Activated T-cell treated with anti-CD3 and anti-CD28 coated beads, Interleukin-2, amount 50 U/mL, for 4 hours (primary cell): ENCODE measurements at regions not wholly inside any gene's neighbourhood (a gene's known extent, or its start where the extent isn't known, plus 50 kb on each side); places are given as distances from the start of the nearest gene placed in this dataset.

Experiments
- ATAC-seq, 2 donors: fragments of 200-7000 bp; cut with Tn5 transposase; one replicate each; pipeline ENCODE4 v1.10.0; 2021
- DNase-seq: peaks from one replicate; pipeline ENCODE4 v3.0.0-alpha.2; 2020
- H3K27me3 Mint-ChIP-seq: one replicate; pipeline ENCODE4 v1.8.0; 2021; ENCODE audit warnings: low read depth, mixed read lengths
- H3K36me3 Mint-ChIP-seq: one replicate; pipeline ENCODE4 v1.8.0; 2022; ENCODE audit warnings: mixed read lengths; ENCODE audit not compliant: insufficient read depth
- H3K4me1 Mint-ChIP-seq: one replicate; pipeline ENCODE4 v1.8.0; 2021; ENCODE audit warnings: low read depth, mixed read lengths
- H3K4me3 Mint-ChIP-seq: one replicate; pipeline ENCODE4 v1.8.0; 2021; ENCODE audit warnings: mild to moderate bottlenecking, moderate library complexity, mixed read lengths
- H3K9me3 Mint-ChIP-seq: one replicate; pipeline ENCODE4 v1.8.0; 2021; ENCODE audit warnings: mixed read lengths

- Mint-ChIP-seq H3K9me3 (peaks cover 4% of the 10 kb centered on the region), H3K4me1 (no peaks in the 10 kb centered on the region), H3K36me3 (no peaks in the 10 kb centered on the region), H3K4me3 (no peak overlapping the region), H3K27me3 (no peaks in the 10 kb centered on the region)
- no peak for DNase-seq
- ATAC-seq, result no peak
These were observed 675.8 kb downstream of the CETN3 start for GRCh38 chr5:89733772-89734171.

- peaks cover 4% of the 10 kb centered on the region for H3K9me3 Mint-ChIP-seq
- no peaks in the 10 kb centered on the region for H3K27me3 Mint-ChIP-seq
- H3K36me3 Mint-ChIP-seq, result no peaks in the 10 kb centered on the region
- H3K4me1 Mint-ChIP-seq, result no peaks in the 10 kb centered on the region
- no peak overlapping the region for H3K4me3 Mint-ChIP-seq
- ATAC-seq (no peak), DNase-seq (no peak)
These were observed 679.8 kb downstream of the CETN3 start for GRCh38 chr5:89729623-89730301.

GRCh38 chr5:89728750-89729149 is 680.8 kb downstream of the CETN3 start:
- ATAC-seq, result no peak
- no peaks in the 10 kb centered on the region for H3K27me3 Mint-ChIP-seq
- no peak for DNase-seq
- H3K4me1 Mint-ChIP-seq, result no peaks in the 10 kb centered on the region
- H3K4me3 Mint-ChIP-seq, result no peak overlapping the region
- H3K9me3 Mint-ChIP-seq, result peaks cover 7% of the 10 kb centered on the region
- no peaks in the 10 kb centered on the region for H3K36me3 Mint-ChIP-seq

GRCh38 chr5:89728134-89728533 is 681.4 kb downstream of the CETN3 start:
- ATAC-seq (no peak), DNase-seq (no peak)
- Mint-ChIP-seq H3K4me1 (no peaks in the 10 kb centered on the region), H3K9me3 (peaks cover 7% of the 10 kb centered on the region), H3K4me3 (no peak overlapping the region), H3K27me3 (no peaks in the 10 kb centered on the region), H3K36me3 (no peaks in the 10 kb centered on the region)

DNA sequence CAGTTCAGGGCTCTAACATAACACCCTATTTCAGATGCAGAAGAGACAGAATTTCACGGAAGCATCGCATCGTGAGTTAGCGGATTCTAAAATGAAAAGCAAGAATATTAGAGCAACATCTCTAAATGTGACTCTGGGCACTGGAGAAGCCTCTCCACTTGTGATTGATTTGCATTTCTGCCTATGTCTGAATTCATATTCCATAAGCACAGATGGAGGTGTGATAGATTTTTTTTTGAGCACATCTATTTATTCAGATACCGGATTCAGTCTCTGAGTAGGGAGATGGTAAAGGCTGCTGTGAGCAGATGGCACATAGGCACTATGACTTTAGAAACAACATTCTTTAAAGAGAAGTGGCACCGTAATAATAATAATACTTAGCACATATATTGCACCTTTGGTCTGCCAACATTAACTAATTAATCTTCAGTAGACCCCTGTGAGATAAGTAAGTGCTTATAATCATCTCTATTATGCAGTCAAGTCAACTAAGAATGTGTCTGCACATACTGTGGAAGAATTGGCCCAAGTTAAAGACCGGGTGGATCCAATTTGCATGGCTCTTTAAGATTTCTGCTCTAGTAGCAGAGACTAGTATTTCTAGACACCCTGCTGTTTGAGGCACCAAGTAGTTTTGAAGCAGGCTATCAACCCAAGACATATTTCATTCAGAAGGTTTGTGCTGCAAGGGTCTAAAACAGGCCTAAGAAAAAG is 685.0 kb downstream of the CETN3 start:
- Mint-ChIP-seq H3K27me3 (no peaks in the 10 kb centered on the region), H3K36me3 (no peaks in the 10 kb centered on the region), H3K4me3 (no peak overlapping the region), H3K9me3 (peaks cover 4% of the 10 kb centered on the region), H3K4me1 (no peaks in the 10 kb centered on the region)
- ATAC-seq, result no peak
- DNase-seq, result no peak

GRCh38 chr5:89723907-89724306 is 685.6 kb downstream of the CETN3 start:
- no peak for ATAC-seq
- H3K9me3 Mint-ChIP-seq, result peaks cover 3% of the 10 kb centered on the region
- H3K4me1 Mint-ChIP-seq, result no peaks in the 10 kb centered on the region
- no peaks in the 10 kb centered on the region for H3K27me3 Mint-ChIP-seq
- no peak overlapping the region for H3K4me3 Mint-ChIP-seq
- DNase-seq, result no peak
- no peaks in the 10 kb centered on the region for H3K36me3 Mint-ChIP-seq

- Mint-ChIP-seq H3K4me3 (no peak overlapping the region), H3K9me3 (peaks cover 3% of the 10 kb centered on the region), H3K36me3 (no peaks in the 10 kb centered on the region), H3K27me3 (no peaks in the 10 kb centered on the region), H3K4me1 (no peaks in the 10 kb centered on the region)
- DNase-seq, result no peak
- ATAC-seq, result no peak
These were observed 687.0 kb downstream of the CETN3 start for GRCh38 chr5:89722538-89722937.

- H3K9me3 Mint-ChIP-seq, result peaks cover 3% of the 10 kb centered on the region
- no peak overlapping the region for H3K4me3 Mint-ChIP-seq
- no peaks in the 10 kb centered on the region for H3K4me1 Mint-ChIP-seq
- no peak for ATAC-seq
- H3K36me3 Mint-ChIP-seq, result no peaks in the 10 kb centered on the region
- no peaks in the 10 kb centered on the region for H3K27me3 Mint-ChIP-seq
- no peak for DNase-seq
These were observed 687.6 kb downstream of the CETN3 start for GRCh38 chr5:89721931-89722330.

DNA sequence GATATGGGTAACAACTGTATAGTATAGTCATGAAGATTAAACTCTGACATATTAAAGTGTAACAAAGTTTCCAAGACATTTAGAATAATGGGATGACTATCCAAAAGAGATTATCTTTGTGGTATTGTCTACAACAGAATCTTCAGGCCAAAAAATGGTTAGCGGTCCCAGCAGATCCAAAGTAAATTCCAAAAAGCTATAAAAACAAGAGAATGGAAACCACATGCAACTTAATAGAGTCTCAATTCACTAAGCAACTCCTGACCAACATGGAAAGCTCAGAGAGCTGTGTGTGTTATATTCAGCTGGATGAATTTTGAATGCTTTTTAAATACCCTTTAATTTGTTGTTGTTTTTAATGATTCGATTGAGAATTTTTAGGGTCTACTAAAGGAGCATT is 688.2 kb downstream of the CETN3 start:
- Mint-ChIP-seq H3K36me3 (no peaks in the 10 kb centered on the region), H3K9me3 (peaks cover 3% of the 10 kb centered on the region), H3K4me3 (no peak overlapping the region), H3K4me1 (no peaks in the 10 kb centered on the region), H3K27me3 (no peaks in the 10 kb centered on the region)
- ATAC-seq, result no peak
- no peak for DNase-seq

DNA sequence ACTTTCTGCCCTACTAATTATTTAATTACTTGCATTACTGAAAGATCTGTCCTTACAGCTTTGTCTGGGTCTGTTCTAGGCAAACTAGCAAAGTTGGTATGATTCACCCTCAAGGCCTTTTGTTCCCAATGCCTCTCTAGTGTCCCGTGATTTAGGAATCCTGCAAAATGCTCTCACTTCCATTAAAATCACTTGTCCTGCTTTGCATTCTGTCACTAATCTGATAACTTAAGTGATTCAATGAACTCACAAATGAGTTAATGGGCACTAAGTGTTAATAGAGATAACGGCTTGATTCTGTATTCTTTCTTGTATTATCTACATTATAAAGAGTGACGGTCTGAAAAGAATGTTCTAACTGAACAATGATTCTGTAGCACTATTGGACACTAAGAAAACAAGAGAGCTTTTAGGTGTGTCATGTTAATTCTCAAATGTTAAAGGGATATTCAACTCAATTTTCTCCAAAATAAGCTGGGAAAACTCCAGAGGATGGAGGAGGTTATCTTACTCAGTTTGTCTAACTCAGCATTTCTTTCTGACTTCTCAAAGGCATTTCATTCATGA is 697.3 kb downstream of the CETN3 start:
- H3K36me3 Mint-ChIP-seq, result no peaks in the 10 kb centered on the region
- no peaks in the 10 kb centered on the region for H3K27me3 Mint-ChIP-seq
- no peak overlapping the region for H3K4me3 Mint-ChIP-seq
- H3K4me1 Mint-ChIP-seq, result no peaks in the 10 kb centered on the region
- no peak for DNase-seq
- ATAC-seq, result no peak
- no peaks in the 10 kb centered on the region for H3K9me3 Mint-ChIP-seq

GRCh38 chr5:89711526-89711925 is 698.0 kb downstream of the CETN3 start:
- H3K9me3 Mint-ChIP-seq, result no peaks in the 10 kb centered on the region
- no peaks in the 10 kb centered on the region for H3K4me1 Mint-ChIP-seq
- H3K36me3 Mint-ChIP-seq, result no peaks in the 10 kb centered on the region

GRCh38 chr5:89710006-89710405 is 699.5 kb downstream of the CETN3 start:
- Mint-ChIP-seq H3K9me3 (peaks cover 5% of the 10 kb centered on the region), H3K27me3 (no peaks in the 10 kb centered on the region), H3K4me3 (no peak overlapping the region), H3K36me3 (no peaks in the 10 kb centered on the region), H3K4me1 (no peaks in the 10 kb centered on the region)
- DNase-seq, result no peak
- no peak for ATAC-seq

More at GRCh38 chr5:89711526-89711925, 698.0 kb downstream of the CETN3 start:
- no peak for ATAC-seq
- Mint-ChIP-seq H3K4me3 (no peak overlapping the region), H3K27me3 (no peaks in the 10 kb centered on the region)
- DNase-seq, result no peak

- no peak for ATAC-seq
These were observed 701.7 kb downstream of the CETN3 start for GRCh38 chr5:89707891-89708290.

DNA sequence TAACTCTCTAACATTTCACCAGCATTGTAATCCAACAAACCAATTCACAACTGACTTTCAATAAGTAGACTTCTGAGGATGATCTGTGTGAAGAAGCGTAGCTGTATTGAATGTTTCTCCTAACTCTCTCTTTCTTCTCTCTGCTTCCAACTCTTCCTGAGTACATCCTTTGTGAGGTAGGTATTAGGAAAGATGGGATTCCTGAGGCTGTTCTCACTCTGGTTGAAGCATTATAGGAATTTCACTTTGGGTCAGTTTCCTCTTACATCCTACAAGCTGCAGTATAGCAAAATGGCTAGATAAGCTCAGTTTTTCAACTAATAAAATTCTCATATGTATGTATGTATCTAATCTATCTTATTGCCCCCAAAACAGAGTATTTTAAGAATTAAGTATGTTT is 702.8 kb downstream of the CETN3 start:
- ATAC-seq, result no peak
- no peaks in the 10 kb centered on the region for H3K36me3 Mint-ChIP-seq
- no peak for DNase-seq

More at GRCh38 chr5:89707891-89708290, 701.7 kb downstream of the CETN3 start:
- H3K36me3 Mint-ChIP-seq, result no peaks in the 10 kb centered on the region
- H3K9me3 Mint-ChIP-seq, result peaks cover 5% of the 10 kb centered on the region
- no peak for DNase-seq
- no peak overlapping the region for H3K4me3 Mint-ChIP-seq
- H3K27me3 Mint-ChIP-seq, result no peaks in the 10 kb centered on the region
- H3K4me1 Mint-ChIP-seq, result no peaks in the 10 kb centered on the region

DNA sequence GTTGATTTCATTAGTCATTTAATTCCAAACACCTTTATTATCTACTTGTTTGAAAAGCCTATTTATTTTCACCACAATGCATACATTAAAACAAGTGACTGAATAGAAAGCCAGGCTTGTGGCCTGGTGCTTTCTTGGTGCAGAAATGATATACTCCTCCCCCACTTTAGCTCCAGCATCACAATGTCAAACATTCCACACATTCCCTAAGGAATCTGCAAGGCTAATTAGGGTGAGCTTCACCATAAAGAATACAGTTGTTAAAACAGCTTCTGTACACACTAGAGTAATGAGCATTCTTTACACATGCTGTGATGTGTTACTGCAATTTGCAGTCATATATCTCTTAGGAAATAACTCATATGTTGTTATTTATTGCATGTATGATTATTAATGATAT is 705.7 kb downstream of the CETN3 start:
- H3K36me3 Mint-ChIP-seq, result no peaks in the 10 kb centered on the region
- H3K4me1 Mint-ChIP-seq, result no peaks in the 10 kb centered on the region
- ATAC-seq (no peak), DNase-seq (no peak)
- peaks cover 14% of the 10 kb centered on the region for H3K9me3 Mint-ChIP-seq
- H3K27me3 Mint-ChIP-seq, result no peaks in the 10 kb centered on the region
- H3K4me3 Mint-ChIP-seq, result no peak overlapping the region

More for the DNA sequence above, 702.8 kb downstream of the CETN3 start:
- Mint-ChIP-seq H3K27me3 (no peaks in the 10 kb centered on the region), H3K4me3 (no peak overlapping the region), H3K4me1 (no peaks in the 10 kb centered on the region), H3K9me3 (peaks cover 8% of the 10 kb centered on the region)
